ENCODE measurements at regions not wholly inside any gene's neighbourhood (a gene's known extent, or its start where the extent isn't known, plus 50 kb on each side); places are given as distances from the start of the nearest gene placed in this dataset.

- no peak for TF ChIP-seq POLR2A (IDR thresholded peaks at IDR 0.05; ENCODE audit: low read length)
- TF ChIP-seq GATA1 (IDR thresholded peaks at IDR 0.05; ENCODE audit: low read depth, low read length), result no peak
These were observed 170.0 kb upstream of the ATP5MC3 start for GRCh38 chr2:175351512-175351911.
